ENCODE measurements at regions not wholly inside any gene's neighbourhood (a gene's known extent, or its start where the extent isn't known, plus 50 kb on each side); places are given as distances from the start of the nearest gene placed in this dataset.

- H4K20me1 ChIP-seq (ENCODE audit: control insufficient read depth, extremely low read depth, insufficient read depth, low read length) = no peaks in the 10 kb centered on the region
- DNase-seq (ENCODE audit: low read depth, low spot score) (no peak), FAIRE-seq (no peak)
- H3K36me3 ChIP-seq (ENCODE audit: control insufficient read depth in 2 of 2, extremely low read depth in 1 of 2, insufficient read depth in 2 of 2, low read length in 2 of 2) = no peaks in the 10 kb centered on the region
- H3K27ac ChIP-seq (ENCODE audit: control insufficient read depth, insufficient read depth, low read length) = no peak overlapping the region
- dilution Hi-C loops (cut with MboI; ENCODE audit: extremely low pct_ligation_motif_present, low sequenced_read_pairs) = no loop called here
- H3K4me2 ChIP-seq (ENCODE audit: control insufficient read depth, extremely low read depth, insufficient read depth, low read depth, low read length) = no peak overlapping the region
- TF ChIP-seq CTCF (optimal IDR thresholded peaks at IDR 0.05 in 1 of 3, IDR thresholded peaks at IDR 0.05 in 1 of 3, conservative IDR thresholded peaks at IDR 0.05 in 1 of 3; ENCODE audit: extremely low read depth in 1 of 3, insufficient read depth in 2 of 3, low read length in 3 of 3) (no peak), EZH2 (IDR thresholded peaks at IDR 0.05; ENCODE audit: low read length) (no peak)
- H3K27me3 ChIP-seq (ENCODE audit: control insufficient read depth, extremely low read depth, insufficient read depth, low read length) = no peaks in the 10 kb centered on the region
- no peak overlapping the region for H3K9ac ChIP-seq (ENCODE audit: control insufficient read depth, extremely low read depth, insufficient read depth, low read length)
- no peaks in the 10 kb centered on the region for H3K79me2 ChIP-seq (ENCODE audit: control insufficient read depth, insufficient read depth, low read length)
- H3K9me1 ChIP-seq (ENCODE audit: control insufficient read depth, extremely low read depth, insufficient read depth, low read length) = no peaks in the 10 kb centered on the region
- no peaks in the 10 kb centered on the region for H3K9me3 ChIP-seq (ENCODE audit: control insufficient read depth, low read depth, low read length)
- no peak overlapping the region for H3K4me3 ChIP-seq (ENCODE audit: control insufficient read depth in 2 of 3, extremely low read depth in 1 of 3, insufficient read depth in 2 of 3, low read depth in 1 of 3, low read length in 3 of 3)
- no peak overlapping the region for H2AFZ ChIP-seq (ENCODE audit: control insufficient read depth, low read length)
- H3K4me1 ChIP-seq (ENCODE audit: control insufficient read depth, extremely low read depth, insufficient read depth, low read length) = peaks cover 3% of the 10 kb centered on the region
Observed at GRCh38 chr1:182244451-182244850, 147.1 kb downstream of the GLUL start.

GRCh38 chr1:182242641-182243040, 148.9 kb downstream of the GLUL start:
- DNase-seq (ENCODE audit: low read depth, low spot score) = no peak
- no peaks in the 10 kb centered on the region for H3K79me2 ChIP-seq (ENCODE audit: control insufficient read depth, insufficient read depth, low read length)
- no peaks in the 10 kb centered on the region for H3K27me3 ChIP-seq (ENCODE audit: control insufficient read depth, extremely low read depth, insufficient read depth, low read length)
- H3K27ac ChIP-seq (ENCODE audit: control insufficient read depth, insufficient read depth, low read length) = no peak overlapping the region
- no peaks in the 10 kb centered on the region for H3K4me1 ChIP-seq (ENCODE audit: control insufficient read depth, extremely low read depth, insufficient read depth, low read length)
- no peaks in the 10 kb centered on the region for H3K9me1 ChIP-seq (ENCODE audit: control insufficient read depth, extremely low read depth, insufficient read depth, low read length)
- dilution Hi-C loops (cut with MboI; ENCODE audit: extremely low pct_ligation_motif_present, low sequenced_read_pairs) = no loop called here
- TF ChIP-seq CTCF (optimal IDR thresholded peaks at IDR 0.05 in 1 of 3, IDR thresholded peaks at IDR 0.05 in 1 of 3, conservative IDR thresholded peaks at IDR 0.05 in 1 of 3; ENCODE audit: extremely low read depth in 1 of 3, insufficient read depth in 2 of 3, low read length in 3 of 3) (no peak), EZH2 (IDR thresholded peaks at IDR 0.05; ENCODE audit: low read length) (no peak)
- H3K36me3 ChIP-seq (ENCODE audit: control insufficient read depth in 2 of 2, extremely low read depth in 1 of 2, insufficient read depth in 2 of 2, low read length in 2 of 2) = no peaks in the 10 kb centered on the region
- no peaks in the 10 kb centered on the region for H3K9me3 ChIP-seq (ENCODE audit: control insufficient read depth, low read depth, low read length)
- H3K9ac ChIP-seq (ENCODE audit: control insufficient read depth, extremely low read depth, insufficient read depth, low read length) = no peak overlapping the region
- no peaks in the 10 kb centered on the region for H4K20me1 ChIP-seq (ENCODE audit: control insufficient read depth, extremely low read depth, insufficient read depth, low read length)
- no peak for FAIRE-seq
- no peak overlapping the region for H3K4me2 ChIP-seq (ENCODE audit: control insufficient read depth, extremely low read depth, insufficient read depth, low read depth, low read length)
- no peak overlapping the region for H3K4me3 ChIP-seq (ENCODE audit: control insufficient read depth in 2 of 3, extremely low read depth in 1 of 3, insufficient read depth in 2 of 3, low read depth in 1 of 3, low read length in 3 of 3)
- H2AFZ ChIP-seq (ENCODE audit: control insufficient read depth, low read length) = no peak overlapping the region

All from keratinocyte (primary cell).